ENCODE measurements at regions not wholly inside any gene's neighbourhood (a gene's known extent, or its start where the extent isn't known, plus 50 kb on each side); places are given as distances from the start of the nearest gene placed in this dataset.

- Mint-ChIP-seq H3K4me1 (no peaks in the 10 kb centered on the region), H3K4me3 (no peak overlapping the region), H3K36me3 (ENCODE audit: low read depth) (no peaks in the 10 kb centered on the region), H3K27me3 (ENCODE audit: low read depth) (no peaks in the 10 kb centered on the region), H3K9me3 (peaks cover 9% of the 10 kb centered on the region), H3K27ac (ENCODE audit: unreplicated experiment) (no peak overlapping the region)
- TF ChIP-seq CTCF (conservative IDR thresholded peaks at IDR 0.05): no peak
- DNase-seq (ENCODE audit: low read depth, low spot score): no peak
Observed at GRCh38 chr1:229886636-229887035, 180.4 kb upstream of the GALNT2 start.

GRCh38 chr1:229887043-229887822, 179.8 kb upstream of the GALNT2 start:
- Mint-ChIP-seq H3K27me3 (ENCODE audit: low read depth) (no peaks in the 10 kb centered on the region), H3K36me3 (ENCODE audit: low read depth) (no peaks in the 10 kb centered on the region), H3K4me3 (no peak overlapping the region), H3K27ac (ENCODE audit: unreplicated experiment) (no peak overlapping the region), H3K9me3 (peaks cover 9% of the 10 kb centered on the region), H3K4me1 (no peaks in the 10 kb centered on the region)
- DNase-seq (ENCODE audit: low read depth, low spot score): no peak
- no peak for TF ChIP-seq CTCF (conservative IDR thresholded peaks at IDR 0.05)

GRCh38 chr1:229888157-229888556, 178.9 kb upstream of the GALNT2 start:
- H3K9me3 Mint-ChIP-seq: peaks cover 9% of the 10 kb centered on the region
- no peak for TF ChIP-seq CTCF (conservative IDR thresholded peaks at IDR 0.05)
- DNase-seq (ENCODE audit: low read depth, low spot score): no peak
- H3K27me3 Mint-ChIP-seq (ENCODE audit: low read depth): no peaks in the 10 kb centered on the region
- H3K4me1 Mint-ChIP-seq: no peaks in the 10 kb centered on the region
- no peak overlapping the region for H3K27ac Mint-ChIP-seq (ENCODE audit: unreplicated experiment)
- no peak overlapping the region for H3K4me3 Mint-ChIP-seq
- H3K36me3 Mint-ChIP-seq (ENCODE audit: low read depth): no peaks in the 10 kb centered on the region

GRCh38 chr1:229888561-229889001, 178.5 kb upstream of the GALNT2 start:
- Mint-ChIP-seq H3K36me3 (ENCODE audit: low read depth) (no peaks in the 10 kb centered on the region), H3K4me1 (no peaks in the 10 kb centered on the region), H3K27ac (ENCODE audit: unreplicated experiment) (no peak overlapping the region), H3K9me3 (peaks cover 9% of the 10 kb centered on the region), H3K27me3 (ENCODE audit: low read depth) (no peaks in the 10 kb centered on the region), H3K4me3 (no peak overlapping the region)
- TF ChIP-seq CTCF (conservative IDR thresholded peaks at IDR 0.05): no peak
- no peak for DNase-seq (ENCODE audit: low read depth, low spot score)

GRCh38 chr1:229889031-229889517, 178.0 kb upstream of the GALNT2 start:
- no peak overlapping the region for H3K4me3 Mint-ChIP-seq
- no peaks in the 10 kb centered on the region for H3K27me3 Mint-ChIP-seq (ENCODE audit: low read depth)
- DNase-seq (ENCODE audit: low read depth, low spot score): no peak

More at GRCh38 chr1:229889031-229889517, 178.0 kb upstream of the GALNT2 start:
- Mint-ChIP-seq H3K9me3 (peaks cover 9% of the 10 kb centered on the region), H3K4me1 (no peaks in the 10 kb centered on the region), H3K36me3 (ENCODE audit: low read depth) (no peaks in the 10 kb centered on the region), H3K27ac (ENCODE audit: unreplicated experiment) (peak overlapping the region; percentile 69)
- no peak for TF ChIP-seq CTCF (conservative IDR thresholded peaks at IDR 0.05)

Measured in neural crest cell (in vitro differentiated cells).